ENCODE measurements at regions not wholly inside any gene's neighbourhood (a gene's known extent, or its start where the extent isn't known, plus 50 kb on each side); places are given as distances from the start of the nearest gene placed in this dataset.
"Not testable (repeated sequence)": the region's sequence is repeated elsewhere in the genome, so short reads cannot be mapped to it uniquely, and the experiment has no call there.

DNA sequence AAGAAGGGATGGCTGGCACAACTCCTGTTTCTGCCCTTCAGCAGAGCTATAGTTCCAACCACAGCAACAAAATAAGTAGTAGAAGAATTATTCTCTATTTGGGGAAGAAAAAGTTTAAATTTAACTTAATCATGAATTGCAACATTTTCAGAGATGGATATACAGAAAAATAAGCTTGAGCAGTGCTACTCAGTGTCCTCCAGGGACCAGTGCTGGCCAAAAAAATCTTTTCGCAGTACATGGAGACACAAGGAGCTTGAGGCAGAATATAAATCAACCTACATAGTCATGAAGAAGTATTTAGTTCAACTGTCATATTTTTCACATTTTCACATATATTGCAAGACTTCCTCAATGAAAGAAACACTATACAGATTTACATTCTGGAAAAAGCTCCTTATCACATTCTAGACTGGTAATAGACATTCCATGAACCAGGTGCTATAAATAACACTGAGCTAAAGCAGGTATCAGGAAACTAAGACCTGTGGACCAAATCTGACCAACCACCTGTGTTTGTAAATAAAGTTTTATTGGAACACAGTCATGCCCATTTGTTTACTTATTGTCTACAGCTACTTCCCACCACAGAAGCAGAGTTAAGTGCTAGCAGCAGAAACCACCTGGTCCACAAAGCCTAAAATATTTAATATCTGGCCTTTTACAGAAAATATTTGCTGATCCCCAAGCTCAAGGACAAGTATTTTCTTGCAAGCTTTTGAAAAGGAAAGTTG, 101.9 kb downstream of the RGS21 start:
- no peak for DNase-seq

DNA sequence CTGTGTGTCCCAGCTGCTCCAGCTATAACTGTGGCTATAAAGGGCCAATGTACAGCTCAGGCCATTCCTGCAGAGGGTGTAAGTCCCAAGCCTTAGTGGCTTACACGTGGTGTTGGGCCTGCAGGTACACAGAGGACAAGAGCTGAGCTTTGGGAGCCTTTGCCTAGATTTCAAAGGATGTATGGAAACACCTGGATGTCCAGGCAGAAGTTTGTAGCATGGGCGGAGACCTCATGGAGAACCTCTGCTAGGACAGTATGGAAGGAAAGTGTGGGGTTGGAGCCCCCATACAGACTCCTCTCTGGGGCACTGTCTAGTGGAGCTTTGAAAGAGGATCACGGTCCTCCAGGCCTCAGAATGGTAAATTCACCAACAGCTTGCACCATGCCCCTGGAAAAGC, 113.9 kb downstream of the RGS21 start:
- no peak for DNase-seq

DNA sequence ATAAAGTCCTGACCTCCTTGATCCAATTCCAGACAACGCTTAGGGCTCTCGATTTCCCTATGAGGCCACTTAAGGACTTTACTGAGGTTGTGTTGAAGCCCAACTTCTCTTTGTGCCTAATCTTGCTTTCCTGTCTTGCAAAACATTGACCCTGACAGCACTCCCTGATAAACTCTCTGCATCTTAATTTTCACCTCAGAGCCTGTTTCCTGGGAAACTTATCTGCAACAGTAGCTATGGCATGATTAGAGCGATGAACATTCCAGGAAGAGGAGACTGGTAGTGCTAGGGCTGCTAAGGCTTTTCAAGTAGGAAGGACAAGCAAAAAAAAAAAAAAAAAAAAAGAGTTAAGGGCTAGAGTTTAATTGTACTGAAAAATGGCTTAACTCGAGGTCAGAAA, 118.9 kb downstream of the RGS21 start:
- no peak for DNase-seq

DNA sequence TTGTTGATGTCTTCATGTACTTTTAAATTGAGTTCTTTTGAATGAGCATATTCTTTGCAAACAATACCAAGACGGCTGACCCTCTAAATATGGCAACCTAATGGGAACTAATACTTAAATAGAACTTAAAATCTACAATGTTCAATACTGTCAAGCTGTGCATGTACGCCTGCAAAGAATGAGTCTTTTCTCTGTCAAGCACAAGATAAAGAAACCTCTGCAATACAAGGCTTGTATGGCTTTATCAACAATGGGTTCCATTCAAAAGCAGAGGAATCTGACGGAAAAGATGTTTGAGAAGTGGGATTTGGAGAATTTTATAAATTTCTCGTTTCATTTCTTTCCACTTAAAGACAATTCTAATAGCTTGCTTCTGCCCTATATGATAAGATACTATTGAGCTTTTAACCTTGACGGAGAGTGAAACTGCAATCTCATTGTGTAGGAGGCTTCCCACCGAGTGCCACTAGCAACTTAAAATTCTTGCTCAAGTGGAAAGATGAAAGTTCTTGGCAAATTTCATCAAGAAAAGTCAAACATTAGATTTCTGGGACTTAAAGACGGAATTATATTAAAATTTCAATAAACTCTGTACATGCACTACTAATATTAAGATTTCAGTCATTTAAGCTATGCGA, 119.8 kb downstream of the RGS21 start:
- no peak for DNase-seq

DNA sequence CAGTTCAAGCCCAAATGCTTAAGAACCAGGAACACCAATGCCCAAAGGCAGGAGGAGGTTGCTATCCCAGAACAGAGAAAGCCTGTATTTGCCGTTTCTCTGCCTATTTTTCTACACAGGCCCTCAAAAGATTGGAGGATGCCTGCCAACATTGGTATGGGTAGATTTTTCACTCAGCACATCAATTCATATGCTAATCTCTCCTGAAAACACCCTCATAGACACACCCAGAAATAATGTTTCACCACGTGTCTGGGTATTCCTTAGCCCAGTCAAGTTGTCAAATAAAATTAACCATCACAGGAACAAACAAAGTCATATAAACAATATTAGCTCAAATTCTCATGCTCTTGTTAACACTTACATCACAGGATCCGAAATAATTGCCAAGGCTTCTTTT, 121.9 kb downstream of the RGS21 start:
- no peak for DNase-seq

DNA sequence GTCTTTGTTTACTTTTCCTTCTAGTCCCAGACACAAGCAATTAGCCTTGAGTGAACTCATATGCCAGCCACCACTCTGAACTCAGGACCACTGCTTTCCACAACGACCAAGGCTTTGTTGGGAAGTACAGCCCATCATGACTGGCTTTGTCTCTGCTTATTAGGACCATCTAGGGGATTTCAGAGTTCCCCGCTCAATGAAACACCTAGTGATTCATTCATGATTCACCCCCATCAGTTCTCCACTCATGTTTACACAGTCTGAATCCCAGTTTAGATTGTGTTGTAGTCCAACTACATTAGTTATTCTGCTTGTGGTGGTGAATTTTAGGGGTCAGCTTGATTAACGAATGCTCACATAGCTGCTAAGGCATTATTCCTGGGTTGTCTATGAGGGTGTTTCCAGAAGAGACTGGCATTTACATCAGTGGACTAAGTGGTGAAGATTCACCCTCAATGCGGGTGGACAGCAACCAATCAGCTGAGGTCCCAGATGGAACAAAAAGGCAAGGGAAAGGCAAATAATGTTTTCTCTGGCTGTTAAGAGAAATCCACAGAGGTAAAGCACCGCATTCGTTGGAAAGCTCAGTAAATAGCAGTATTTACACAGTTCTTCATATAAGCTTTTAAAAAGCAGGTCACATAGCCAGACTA, 122.7 kb downstream of the RGS21 start:
- DNase-seq = no peak

DNA sequence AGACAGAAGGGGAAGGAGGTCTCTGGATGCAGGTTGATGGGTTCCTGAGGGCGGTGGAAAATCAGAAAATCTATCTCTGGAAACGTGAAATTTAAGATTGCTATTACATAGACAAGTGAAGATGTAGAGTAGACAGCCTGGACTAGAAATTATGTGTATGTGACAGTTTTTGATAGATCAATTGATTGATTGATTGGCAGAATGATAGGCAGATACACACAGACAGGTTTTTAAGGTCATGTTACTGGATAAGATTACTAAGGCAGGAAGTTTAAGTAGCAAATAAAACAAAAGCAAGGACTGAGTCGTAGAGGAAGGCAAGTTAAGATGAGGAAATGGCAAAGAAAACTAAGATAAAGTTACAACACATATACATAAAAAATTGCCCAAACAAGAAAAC, 124.7 kb downstream of the RGS21 start:
- no peak for DNase-seq

DNA sequence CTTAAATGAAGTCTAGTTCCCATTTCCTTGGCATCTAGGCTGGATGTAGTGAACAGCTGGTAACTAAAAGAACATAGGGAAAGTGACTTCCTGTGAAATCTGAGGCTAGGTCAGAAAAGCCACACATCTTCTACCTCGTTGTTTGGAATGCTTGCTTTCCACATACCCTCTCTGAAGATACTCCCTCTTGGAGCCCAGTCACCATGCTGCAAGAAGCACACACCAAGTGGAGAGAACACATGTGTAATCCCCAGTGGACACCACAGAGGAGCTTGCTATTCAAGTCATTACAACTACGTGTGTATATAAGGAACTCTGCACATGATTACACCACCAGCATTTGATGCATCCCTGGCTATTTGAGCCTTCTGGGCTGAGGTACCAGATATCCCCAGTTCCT, 125.9 kb downstream of the RGS21 start:
- DNase-seq = no peak

DNA sequence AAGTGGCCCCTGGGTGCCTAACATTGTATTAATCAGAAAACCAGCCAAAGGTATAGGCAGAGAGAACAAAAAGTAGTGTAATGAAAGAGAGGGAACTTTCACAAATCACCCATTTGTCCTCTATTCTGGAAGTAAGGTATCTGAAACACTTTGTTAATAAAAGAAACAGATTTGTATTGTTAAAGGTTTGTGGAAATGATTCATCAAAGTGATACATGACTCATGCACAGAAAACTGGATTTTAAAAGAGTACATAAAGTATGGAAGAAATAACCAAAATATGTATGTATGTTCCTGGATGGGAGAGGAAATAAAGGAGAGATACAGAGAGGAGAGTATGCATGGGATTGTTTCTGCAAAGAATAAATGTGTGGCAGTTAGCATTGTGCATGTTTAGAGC, 126.8 kb downstream of the RGS21 start:
- DNase-seq = no peak

DNA sequence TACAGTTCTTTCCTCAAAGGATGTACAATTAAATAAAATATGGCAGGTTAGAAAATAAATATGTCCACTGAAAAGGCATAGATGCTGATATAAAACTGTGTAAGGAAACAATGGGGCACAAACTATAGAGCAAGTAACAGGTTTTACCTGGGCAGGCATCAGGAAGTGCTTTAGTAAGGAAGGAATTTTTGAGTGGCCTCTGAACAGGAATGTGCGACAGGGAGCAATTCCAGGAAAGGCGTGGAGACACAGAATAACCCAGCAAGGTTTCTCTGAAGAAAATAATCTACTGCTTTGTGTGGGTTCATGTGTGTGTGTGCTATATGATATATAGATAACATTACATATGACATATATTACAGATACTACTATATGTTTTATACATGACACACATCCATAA, 128.4 kb downstream of the RGS21 start:
- DNase-seq = no peak

DNA sequence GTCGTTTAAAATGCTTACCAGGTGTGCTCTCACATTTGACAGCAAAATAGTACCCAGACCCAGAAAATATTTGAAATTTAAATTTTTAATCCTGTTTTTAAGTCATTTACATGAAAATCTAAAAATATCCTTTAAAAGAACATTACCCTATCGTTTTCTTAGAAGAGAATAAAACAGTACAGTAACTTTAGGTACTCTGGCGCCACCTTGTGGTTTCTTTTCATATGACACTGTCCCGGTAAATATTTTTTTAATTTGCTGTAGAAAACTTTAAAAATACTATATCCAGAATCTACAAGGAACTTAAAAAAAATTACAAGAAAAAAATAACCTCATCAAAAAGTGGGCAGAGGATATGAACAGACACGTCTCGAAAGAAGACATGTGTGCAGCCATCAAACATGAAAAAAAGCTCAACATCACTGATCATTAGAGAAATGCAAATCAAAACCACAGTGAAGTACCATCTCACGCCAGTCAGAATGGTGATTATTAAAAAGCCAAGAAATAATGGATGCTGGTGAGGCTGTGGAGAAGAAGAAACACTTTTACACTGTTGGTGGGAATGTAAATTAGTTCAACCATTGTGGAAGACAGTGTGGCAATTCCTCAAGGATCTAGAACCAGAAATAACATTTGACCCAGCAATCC, 129.2 kb downstream of the RGS21 start:
- DNase-seq = peak; percentile 34

DNA sequence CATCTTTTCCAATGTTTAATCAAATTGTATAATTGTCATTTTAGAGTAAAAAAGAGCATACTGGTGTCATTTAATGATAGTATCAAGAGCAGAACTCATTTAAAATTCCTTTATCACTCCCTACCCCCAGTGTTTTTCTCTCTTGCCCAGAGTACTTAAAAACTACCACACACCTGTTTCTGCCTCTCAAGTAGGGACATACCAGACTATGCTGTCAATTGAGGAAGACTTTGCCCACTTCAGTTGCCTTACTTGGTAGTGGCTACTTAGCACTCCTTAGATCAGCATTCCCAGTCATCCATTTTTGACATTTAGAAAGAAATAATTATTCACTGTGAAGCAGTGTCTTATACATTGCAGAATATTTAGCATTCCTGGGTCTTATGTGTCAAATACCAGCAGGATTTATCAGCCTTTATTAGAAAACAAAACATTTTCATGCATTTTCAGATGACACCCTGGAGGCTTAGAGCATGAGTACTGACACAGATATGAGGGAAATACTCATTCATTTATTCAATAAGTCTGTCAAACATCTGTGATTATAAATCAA, 127.5 kb upstream of the RGS1 start:
- DNase-seq = no peak

DNA sequence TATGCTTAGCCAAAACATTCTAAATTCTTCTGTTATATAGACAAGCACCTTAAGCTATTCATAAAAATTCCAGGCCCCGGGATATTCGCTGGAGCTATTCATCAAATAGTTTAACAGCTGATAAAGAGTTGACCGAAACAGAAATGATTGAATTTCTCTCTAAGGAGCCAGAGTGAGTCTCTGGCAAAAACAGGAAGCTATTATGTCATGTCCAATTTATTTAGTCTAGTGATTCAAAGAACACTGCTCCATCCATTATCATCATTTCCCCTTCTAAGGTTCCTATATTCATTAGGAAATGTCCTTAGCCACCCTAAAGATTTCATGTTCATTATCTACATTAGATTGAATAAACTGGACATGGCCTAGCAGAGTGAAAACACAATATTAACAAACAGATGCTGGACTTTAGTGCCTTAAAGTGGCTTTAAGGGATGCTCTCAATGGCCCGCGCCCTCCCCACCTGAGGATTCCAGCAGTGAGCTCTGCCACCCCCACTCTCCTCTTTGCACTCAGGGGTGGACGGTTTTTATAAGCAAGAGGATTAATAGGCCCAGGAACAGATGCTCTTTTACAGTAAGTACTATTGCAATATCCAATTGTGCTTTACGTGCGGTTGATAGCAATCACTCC, 122.1 kb upstream of the RGS1 start:
- DNase-seq = no peak

DNA sequence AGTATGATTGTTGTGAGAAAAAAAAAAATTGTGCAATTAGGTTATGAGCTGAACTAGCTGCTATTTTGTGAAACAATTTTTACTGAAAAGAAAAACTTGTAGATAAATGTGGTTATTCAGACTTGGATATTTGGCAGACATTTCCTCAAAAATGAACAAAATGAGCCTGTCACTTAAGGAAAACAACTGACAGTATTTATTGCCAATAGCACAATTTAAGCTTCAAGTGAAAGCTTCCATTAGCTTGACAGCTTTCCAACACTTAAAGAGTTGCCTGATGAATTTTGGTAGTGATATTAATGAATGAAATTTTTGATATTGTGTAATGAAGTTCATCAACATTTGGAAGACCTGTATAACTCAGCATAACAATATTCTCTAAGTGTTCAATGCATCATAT, 116.1 kb upstream of the RGS1 start:
- no peak for DNase-seq

DNA sequence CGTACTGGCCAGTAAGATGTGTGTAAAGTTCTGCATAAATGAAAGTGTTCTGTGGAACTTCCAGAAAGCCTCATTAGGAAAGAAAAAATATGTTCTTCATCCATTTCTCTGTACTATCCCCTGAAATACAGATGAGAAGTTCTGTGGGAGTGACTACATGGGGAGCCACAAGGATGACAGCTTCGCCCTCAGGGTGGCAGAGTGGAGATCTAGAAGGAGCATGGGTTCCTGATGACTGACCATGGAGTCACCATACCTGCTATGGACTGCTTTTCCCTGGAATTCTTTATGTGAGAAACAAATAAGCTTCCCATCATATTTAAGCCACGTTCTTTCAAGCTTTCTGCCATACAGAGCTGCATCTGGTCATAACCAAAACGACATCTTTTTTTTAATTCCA, 113.9 kb upstream of the RGS1 start:
- DNase-seq = no peak

DNA sequence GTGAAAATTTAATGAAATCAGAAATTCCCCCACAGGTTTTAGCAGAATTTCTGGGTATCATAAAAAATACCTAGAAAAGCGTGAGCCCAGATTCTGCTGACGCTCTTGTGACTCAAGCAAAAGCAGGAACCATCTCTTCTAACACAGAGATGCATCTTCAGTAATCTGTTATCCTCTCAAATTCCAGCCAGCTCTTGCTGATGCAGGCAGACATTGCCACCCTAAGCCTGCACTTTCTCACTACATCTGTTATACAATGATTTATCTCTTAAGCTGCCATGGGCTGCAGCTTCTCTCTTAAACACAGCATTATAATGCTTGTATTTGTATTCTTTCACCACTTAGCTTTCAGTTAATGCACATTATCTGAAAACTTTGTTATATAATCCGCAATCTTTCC, 113.0 kb upstream of the RGS1 start:
- DNase-seq = no peak

DNA sequence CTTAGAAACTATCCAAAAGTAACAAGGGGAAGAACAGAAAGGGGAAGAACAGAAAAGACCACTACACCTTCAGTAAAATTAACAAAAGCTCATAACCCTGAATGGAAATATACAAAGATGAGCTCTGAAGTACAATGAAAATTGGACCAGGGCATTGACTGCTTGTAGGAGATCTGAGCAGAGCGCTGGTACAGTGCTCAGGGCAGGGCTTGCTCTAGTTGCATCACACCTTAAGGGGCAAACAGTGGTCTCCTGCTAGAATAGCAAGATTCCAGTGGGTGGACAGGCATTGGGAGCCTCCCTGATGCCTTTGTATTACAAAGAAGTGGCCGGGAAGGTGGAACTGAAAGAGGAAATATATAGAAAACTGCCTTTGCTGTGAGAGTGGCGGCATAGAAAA, 111.9 kb upstream of the RGS1 start:
- no peak for DNase-seq

DNA sequence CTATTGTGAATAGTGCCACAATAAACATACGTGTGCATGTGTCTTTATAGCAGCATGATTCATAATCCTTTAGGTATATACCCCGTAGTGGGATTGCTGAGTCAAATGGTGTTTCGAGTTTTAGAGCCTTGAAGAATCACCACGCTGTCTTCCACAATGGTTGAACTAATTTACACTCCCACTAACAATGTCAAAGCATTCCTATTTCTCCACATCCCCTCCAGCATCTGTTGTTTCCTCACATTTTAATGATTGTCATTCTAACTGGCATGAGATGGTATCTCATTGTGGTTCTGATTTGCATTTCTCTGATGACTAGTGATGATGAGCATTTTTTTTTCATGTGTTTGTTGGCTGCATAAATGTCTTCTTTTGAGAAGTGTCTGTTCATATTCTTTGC, 110.4 kb upstream of the RGS1 start:
- not testable (repeated sequence) for DNase-seq

DNA sequence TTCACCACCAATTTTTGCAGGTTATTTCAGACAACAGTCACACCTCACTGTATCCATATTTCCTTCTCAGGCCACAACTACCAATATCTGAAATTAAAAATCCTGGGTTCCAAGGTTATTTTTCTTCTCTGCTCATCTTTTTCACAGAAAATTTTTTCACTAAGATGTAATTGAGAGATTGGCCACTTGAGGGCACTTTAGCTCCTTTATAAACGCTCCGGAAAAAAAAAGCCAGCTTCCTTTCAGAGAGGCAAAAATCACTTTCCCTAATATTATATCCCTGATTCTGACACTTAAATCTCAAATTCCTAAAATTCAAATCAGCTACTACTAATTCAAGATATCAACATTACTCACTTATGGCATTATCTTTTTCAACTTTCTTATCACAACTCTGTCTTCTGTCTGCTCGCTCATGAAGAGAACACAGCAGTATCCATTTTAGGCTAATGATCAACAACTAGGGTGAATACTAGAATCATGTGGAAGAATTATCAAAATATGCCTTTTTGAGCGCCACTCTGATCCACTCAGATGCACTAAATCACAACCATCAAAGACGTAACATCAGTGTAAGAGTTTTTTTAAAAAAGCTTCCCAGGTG, 101.4 kb upstream of the RGS1 start:
- DNase-seq = no peak

DNA sequence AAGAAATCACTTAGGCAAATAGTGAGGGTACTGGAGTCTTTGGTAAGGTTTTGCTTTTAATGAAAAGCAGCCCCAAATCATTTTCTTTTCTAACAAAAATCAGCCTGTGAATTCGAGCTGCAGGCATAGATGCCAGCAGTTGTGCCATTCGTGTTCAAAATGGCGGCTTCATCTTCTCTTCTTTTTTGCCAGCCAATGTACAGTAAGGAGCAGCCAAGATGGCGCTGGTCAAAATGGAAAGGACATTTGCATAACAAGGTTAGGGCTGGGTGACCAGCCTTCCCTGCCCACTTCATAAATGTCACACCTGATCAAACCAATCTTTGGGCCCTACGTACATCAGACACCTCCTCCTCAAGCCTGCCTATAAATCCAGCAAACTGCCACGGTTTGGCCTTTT, 100.2 kb upstream of the RGS1 start:
- DNase-seq = no peak

DNA sequence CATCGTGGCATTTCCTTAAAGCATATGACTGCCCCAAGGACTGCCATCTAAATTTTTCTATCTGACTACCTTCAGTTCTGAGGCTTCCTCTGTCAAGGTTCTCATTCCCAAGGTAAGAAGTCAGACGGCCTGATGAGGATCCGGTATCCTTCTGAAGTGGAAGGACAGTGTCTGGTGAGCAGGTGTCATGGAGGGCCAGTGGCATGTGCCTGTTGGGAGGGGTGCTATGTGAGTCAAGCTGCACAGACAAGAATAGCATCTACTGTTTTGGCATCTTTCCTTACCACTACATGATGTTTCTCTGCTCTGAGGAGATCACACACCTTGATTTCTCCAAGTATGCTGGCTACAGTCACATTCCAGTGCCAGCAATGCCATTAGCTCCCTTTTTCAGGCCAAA, 99.6 kb upstream of the RGS1 start:
- DNase-seq = no peak

DNA sequence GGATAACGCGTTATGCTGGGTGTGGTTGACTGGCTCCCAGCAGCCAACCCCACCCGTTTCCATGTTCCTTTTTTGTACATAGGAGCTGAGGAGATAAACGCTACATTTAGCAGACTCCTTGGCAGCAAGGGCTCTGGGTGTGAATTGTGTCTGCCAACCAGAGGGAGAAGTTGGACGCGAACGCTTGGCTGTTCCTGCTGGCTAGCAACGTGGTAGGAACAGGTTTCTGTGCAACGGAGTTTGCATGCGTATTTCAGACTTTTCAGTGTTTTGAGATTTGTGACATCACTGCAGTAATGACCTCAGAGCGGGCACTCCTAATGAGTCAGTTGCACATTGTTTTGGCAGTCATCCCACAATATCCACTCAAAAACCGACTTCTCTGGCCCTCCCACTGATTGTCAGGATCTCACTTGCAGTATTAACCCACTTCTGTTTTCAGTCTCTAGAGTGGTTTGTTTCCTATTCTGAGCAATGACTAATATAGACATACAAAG, 98.7 kb upstream of the RGS1 start:
- DNase-seq = no peak

DNA sequence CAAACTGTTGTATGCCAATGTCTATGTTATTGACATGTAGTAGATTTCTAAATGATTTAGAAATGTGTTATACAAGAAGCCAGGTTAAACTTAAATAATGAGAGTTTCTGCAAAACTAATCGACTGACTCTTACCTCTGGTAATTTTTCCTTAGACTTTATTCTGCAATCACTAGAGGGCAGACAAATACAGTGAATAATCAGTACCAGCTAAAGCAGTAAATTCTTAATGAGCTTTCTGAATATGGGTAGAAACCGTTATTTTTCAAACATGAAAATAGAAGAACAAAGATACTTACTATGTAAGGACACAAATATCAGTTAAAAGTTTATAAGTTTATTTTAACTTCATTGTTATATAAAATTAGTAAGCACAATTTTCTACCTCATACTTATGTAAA, 97.9 kb upstream of the RGS1 start:
- DNase-seq = no peak
